ENCODE measurements at regions not wholly inside any gene's neighbourhood (a gene's known extent, or its start where the extent isn't known, plus 50 kb on each side); places are given as distances from the start of the nearest gene placed in this dataset.

DNA sequence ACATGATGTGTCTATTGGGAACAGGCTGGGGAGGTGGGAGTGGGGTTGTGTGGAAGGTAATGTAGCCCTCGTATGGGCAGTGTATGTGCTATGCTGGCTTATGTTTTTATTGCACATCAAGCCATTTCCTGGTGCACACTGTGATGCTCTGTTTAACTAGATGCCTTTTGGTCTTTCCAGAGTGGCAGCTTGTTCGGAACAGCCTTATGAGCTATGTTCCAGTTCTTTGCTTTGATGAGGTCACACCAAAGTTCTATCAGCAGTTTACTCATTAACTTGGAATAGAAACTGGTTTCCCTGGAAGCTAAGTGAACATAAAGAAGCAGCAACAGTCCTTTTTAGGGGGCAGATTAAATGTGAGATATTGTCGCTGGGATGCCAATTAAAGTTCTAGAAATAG is 133.9 kb downstream of the DIPK2A start:
- H3K4me1 ChIP-seq (ENCODE audit: control insufficient read depth, insufficient read depth, low read length) = peaks cover 11% of the 10 kb centered on the region
- no peak overlapping the region for H3K9ac ChIP-seq (ENCODE audit: low read length in 2 of 2)
- no peaks in the 10 kb centered on the region for H3K27me3 ChIP-seq (ENCODE audit: control insufficient read depth in 1 of 2, insufficient read depth in 2 of 2, low read length in 2 of 2)
- no peaks in the 10 kb centered on the region for H3K36me3 ChIP-seq (ENCODE audit: control insufficient read depth in 2 of 2, insufficient read depth in 2 of 2, low read length in 2 of 2)
- no peak overlapping the region for H3K27ac ChIP-seq (ENCODE audit: low read length)
- no peaks in the 10 kb centered on the region for H3K9me3 ChIP-seq (ENCODE audit: control insufficient read depth in 2 of 2, low read length in 2 of 2)
- H3K4me3 ChIP-seq (ENCODE audit: low read length in 2 of 2) = no peak overlapping the region

DNA sequence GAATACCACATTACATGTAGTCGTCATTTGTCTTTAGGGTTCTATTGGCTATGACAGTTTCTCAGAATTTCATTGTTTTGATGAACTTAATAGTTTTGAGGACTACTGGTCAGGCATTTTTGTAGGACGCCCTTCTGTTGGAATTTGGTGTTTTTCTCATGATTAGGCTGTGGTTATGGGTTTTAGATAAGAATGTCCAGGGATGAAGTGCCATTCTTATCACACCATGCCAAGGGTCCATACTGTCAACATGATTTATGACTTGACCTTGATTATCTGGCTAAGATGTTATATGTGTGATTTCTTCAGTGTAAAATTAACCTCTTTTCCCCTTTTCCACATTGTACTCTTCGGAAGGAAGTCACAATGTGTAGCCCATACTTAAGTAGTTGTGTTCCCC is 135.3 kb downstream of the DIPK2A start:
- Histone ChIP-seq H3K9ac (ENCODE audit: low read length in 2 of 2) (no peak overlapping the region), H3K27me3 (ENCODE audit: control insufficient read depth in 1 of 2, insufficient read depth in 2 of 2, low read length in 2 of 2) (no peaks in the 10 kb centered on the region), H3K9me3 (ENCODE audit: control insufficient read depth in 2 of 2, low read length in 2 of 2) (no peaks in the 10 kb centered on the region), H3K4me3 (ENCODE audit: low read length in 2 of 2) (no peak overlapping the region), H3K36me3 (ENCODE audit: control insufficient read depth in 2 of 2, insufficient read depth in 2 of 2, low read length in 2 of 2) (no peaks in the 10 kb centered on the region), H3K4me1 (ENCODE audit: control insufficient read depth, insufficient read depth, low read length) (peaks cover 15% of the 10 kb centered on the region), H3K27ac (ENCODE audit: low read length) (no peak overlapping the region)

DNA sequence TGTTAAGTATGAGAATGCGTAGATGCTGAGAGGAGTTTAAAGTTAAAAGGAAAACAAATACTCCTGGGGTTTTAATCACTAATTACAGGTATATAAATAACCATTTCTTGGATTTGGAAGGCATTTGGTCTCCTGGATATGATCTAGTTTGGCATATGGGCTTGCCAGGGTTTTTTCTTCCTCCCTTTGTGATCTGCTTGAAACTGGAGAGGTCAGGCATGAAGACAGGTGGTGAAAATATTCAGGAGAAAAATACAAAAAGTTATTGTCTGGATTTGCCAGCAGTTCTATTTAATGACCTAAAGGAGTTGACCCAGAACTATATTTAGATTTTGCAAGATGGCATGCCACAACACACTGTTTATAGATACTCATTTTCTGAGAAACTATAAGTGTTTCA is 136.3 kb downstream of the DIPK2A start:
- H3K36me3 ChIP-seq (ENCODE audit: control insufficient read depth in 2 of 2, insufficient read depth in 2 of 2, low read length in 2 of 2) = no peaks in the 10 kb centered on the region
- peaks cover 5% of the 10 kb centered on the region for H3K4me1 ChIP-seq (ENCODE audit: control insufficient read depth, insufficient read depth, low read length)
- no peak overlapping the region for H3K9ac ChIP-seq (ENCODE audit: low read length in 2 of 2)
- no peak overlapping the region for H3K27ac ChIP-seq (ENCODE audit: low read length)
- no peaks in the 10 kb centered on the region for H3K27me3 ChIP-seq (ENCODE audit: control insufficient read depth in 1 of 2, insufficient read depth in 2 of 2, low read length in 2 of 2)
- H3K4me3 ChIP-seq (ENCODE audit: low read length in 2 of 2) = no peak overlapping the region
- no peaks in the 10 kb centered on the region for H3K9me3 ChIP-seq (ENCODE audit: control insufficient read depth in 2 of 2, low read length in 2 of 2)

DNA sequence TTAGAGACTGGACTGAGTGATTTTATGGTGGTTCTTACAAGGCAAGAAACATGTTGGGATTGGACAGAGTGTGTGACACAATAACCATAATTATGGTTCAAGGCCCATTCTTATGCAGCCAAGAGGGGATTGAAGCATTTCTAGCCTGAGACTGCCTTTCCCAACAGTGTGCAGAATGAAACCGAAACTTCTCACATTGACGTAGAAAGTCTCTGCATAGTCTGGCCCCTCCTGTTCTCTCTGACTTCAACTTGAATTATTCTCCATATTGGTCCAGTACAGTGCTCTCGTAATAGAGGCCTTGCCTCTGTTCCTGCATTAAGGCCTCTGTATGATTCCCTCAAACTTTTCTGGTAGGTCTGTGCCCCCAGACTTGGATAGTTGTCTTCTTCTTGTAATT is 138.3 kb downstream of the DIPK2A start:
- H3K4me1 ChIP-seq (ENCODE audit: control insufficient read depth, insufficient read depth, low read length) = peaks cover 4% of the 10 kb centered on the region
- no peaks in the 10 kb centered on the region for H3K36me3 ChIP-seq (ENCODE audit: control insufficient read depth in 2 of 2, insufficient read depth in 2 of 2, low read length in 2 of 2)
- H3K27ac ChIP-seq (ENCODE audit: low read length) = no peak overlapping the region
- H3K27me3 ChIP-seq (ENCODE audit: control insufficient read depth in 1 of 2, insufficient read depth in 2 of 2, low read length in 2 of 2) = no peaks in the 10 kb centered on the region
- peak overlapping the region in 1 of 2 donors; percentile 40 for H3K4me3 ChIP-seq (ENCODE audit: low read length in 2 of 2)
- no peaks in the 10 kb centered on the region for H3K9me3 ChIP-seq (ENCODE audit: control insufficient read depth in 2 of 2, low read length in 2 of 2)
- H3K9ac ChIP-seq (ENCODE audit: low read length in 2 of 2) = no peak overlapping the region

DNA sequence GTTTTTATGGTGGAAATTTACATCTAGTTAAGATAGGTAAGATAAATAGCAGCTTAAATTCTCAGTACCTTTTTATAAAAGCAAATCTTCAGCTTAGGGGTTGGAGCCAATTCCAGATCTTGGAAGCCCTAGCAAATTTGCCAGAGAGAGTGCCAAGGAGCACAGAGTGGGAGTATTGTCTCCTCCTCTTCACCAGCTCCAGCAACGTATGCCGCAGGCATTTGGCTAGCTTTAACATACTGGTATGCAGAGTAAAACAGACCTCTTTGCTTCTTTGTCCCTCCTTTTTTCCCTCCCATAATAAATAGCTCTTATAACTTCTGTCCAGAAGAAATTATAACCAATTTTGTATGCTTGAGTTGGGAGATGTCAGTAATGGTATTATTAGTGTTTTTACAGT is 140.4 kb downstream of the DIPK2A start:
- H3K9me3 ChIP-seq (ENCODE audit: control insufficient read depth in 2 of 2, low read length in 2 of 2) = no peaks in the 10 kb centered on the region
- no peaks in the 10 kb centered on the region for H3K36me3 ChIP-seq (ENCODE audit: control insufficient read depth in 2 of 2, insufficient read depth in 2 of 2, low read length in 2 of 2)
- H3K9ac ChIP-seq (ENCODE audit: low read length in 2 of 2) = no peak overlapping the region
- H3K4me3 ChIP-seq (ENCODE audit: low read length in 2 of 2) = no peak overlapping the region
- H3K27me3 ChIP-seq (ENCODE audit: control insufficient read depth in 1 of 2, insufficient read depth in 2 of 2, low read length in 2 of 2) = no peaks in the 10 kb centered on the region
- peaks cover 4% of the 10 kb centered on the region for H3K4me1 ChIP-seq (ENCODE audit: control insufficient read depth, insufficient read depth, low read length)
- H3K27ac ChIP-seq (ENCODE audit: low read length) = no peak overlapping the region

DNA sequence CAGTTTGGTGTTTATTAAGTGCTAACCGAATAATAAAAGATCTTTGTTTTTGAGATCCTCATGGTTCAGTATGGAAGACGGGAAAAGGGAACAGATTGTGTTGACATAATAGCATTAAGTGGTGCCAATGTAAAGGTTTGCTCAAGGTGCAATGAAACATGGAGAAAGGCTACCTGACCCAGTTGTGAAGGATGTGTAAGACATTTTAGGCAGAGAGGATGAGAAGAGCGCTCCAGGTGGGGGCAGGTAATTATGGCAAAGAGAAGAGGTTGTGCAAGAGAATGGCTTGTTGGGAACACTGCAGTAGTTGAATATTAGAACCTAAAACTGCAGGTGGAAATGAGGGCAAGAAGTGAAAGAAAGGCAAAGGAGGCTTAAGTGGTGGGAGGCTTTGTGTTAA is 140.8 kb downstream of the DIPK2A start:
- no peaks in the 10 kb centered on the region for H3K36me3 ChIP-seq (ENCODE audit: control insufficient read depth in 2 of 2, insufficient read depth in 2 of 2, low read length in 2 of 2)
- no peak overlapping the region for H3K4me3 ChIP-seq (ENCODE audit: low read length in 2 of 2)
- H3K27me3 ChIP-seq (ENCODE audit: control insufficient read depth in 1 of 2, insufficient read depth in 2 of 2, low read length in 2 of 2) = no peaks in the 10 kb centered on the region
- no peak overlapping the region for H3K9ac ChIP-seq (ENCODE audit: low read length in 2 of 2)
- H3K9me3 ChIP-seq (ENCODE audit: control insufficient read depth in 2 of 2, low read length in 2 of 2) = no peaks in the 10 kb centered on the region
- peaks cover 4% of the 10 kb centered on the region for H3K4me1 ChIP-seq (ENCODE audit: control insufficient read depth, insufficient read depth, low read length)
- no peak overlapping the region for H3K27ac ChIP-seq (ENCODE audit: low read length)

DNA sequence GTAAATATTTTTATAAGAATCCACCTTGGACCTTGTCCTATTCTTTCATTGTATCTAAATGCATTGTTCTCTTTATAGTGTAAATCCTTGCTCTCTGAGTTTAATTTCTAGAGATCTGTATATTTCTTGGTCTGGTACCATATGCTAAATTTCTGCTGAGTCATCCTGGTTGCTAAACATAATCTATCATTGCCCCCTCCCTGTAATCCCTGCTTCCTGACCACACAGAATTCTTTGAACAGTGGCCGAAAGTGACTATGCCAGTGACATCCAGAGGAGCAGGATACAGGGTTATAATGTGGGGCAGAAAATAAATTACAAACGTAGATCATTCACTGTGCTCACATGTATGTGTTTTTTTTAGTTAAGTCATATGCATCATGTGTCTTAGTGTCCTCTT is 143.1 kb downstream of the DIPK2A start:
- H3K9me3 ChIP-seq (ENCODE audit: control insufficient read depth in 2 of 2, low read length in 2 of 2) = no peaks in the 10 kb centered on the region
- peaks cover 4% of the 10 kb centered on the region for H3K4me1 ChIP-seq (ENCODE audit: control insufficient read depth, insufficient read depth, low read length)
- H3K4me3 ChIP-seq (ENCODE audit: low read length in 2 of 2) = no peak overlapping the region
- H3K27ac ChIP-seq (ENCODE audit: low read length) = no peak overlapping the region
- H3K36me3 ChIP-seq (ENCODE audit: control insufficient read depth in 2 of 2, insufficient read depth in 2 of 2, low read length in 2 of 2) = no peaks in the 10 kb centered on the region
- no peaks in the 10 kb centered on the region for H3K27me3 ChIP-seq (ENCODE audit: control insufficient read depth in 1 of 2, insufficient read depth in 2 of 2, low read length in 2 of 2)
- no peak overlapping the region for H3K9ac ChIP-seq (ENCODE audit: low read length in 2 of 2)

DNA sequence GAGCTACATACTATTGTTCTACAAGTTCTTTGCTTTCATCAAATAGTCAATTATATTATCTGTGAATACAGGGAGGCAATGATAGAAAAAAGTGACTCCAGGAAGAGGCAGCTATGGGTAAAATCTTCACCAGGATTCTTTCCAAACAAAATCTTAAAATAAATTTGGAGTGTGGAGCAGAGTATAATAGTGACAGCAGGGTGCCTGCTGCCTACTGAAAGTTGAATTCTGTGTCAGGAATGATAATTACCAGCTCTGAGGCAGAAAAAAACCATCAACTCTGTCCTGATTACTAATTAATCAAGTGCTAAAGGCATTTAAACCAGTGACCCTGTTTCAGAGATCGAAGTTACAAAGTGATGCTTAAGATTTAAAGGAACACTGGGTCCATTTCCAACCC is 148.0 kb downstream of the DIPK2A start:
- no peak overlapping the region for H3K27ac ChIP-seq (ENCODE audit: low read length)
- H3K36me3 ChIP-seq (ENCODE audit: control insufficient read depth in 2 of 2, insufficient read depth in 2 of 2, low read length in 2 of 2) = no peaks in the 10 kb centered on the region
- no peaks in the 10 kb centered on the region for H3K9me3 ChIP-seq (ENCODE audit: control insufficient read depth in 2 of 2, low read length in 2 of 2)
- H3K27me3 ChIP-seq (ENCODE audit: control insufficient read depth in 1 of 2, insufficient read depth in 2 of 2, low read length in 2 of 2) = no peaks in the 10 kb centered on the region
- H3K4me3 ChIP-seq (ENCODE audit: low read length in 2 of 2) = no peak overlapping the region
- H3K9ac ChIP-seq (ENCODE audit: low read length in 2 of 2) = no peak overlapping the region
- no peaks in the 10 kb centered on the region for H3K4me1 ChIP-seq (ENCODE audit: control insufficient read depth, insufficient read depth, low read length)

GRCh38 chr3:144121661-144122060 is 150.0 kb downstream of the DIPK2A start:
- Histone ChIP-seq H3K9ac (ENCODE audit: low read length in 2 of 2) (no peak overlapping the region), H3K36me3 (ENCODE audit: control insufficient read depth in 2 of 2, insufficient read depth in 2 of 2, low read length in 2 of 2) (no peaks in the 10 kb centered on the region), H3K27me3 (ENCODE audit: control insufficient read depth in 1 of 2, insufficient read depth in 2 of 2, low read length in 2 of 2) (no peaks in the 10 kb centered on the region), H3K4me3 (ENCODE audit: low read length in 2 of 2) (no peak overlapping the region), H3K27ac (ENCODE audit: low read length) (no peak overlapping the region), H3K9me3 (ENCODE audit: control insufficient read depth in 2 of 2, low read length in 2 of 2) (no peaks in the 10 kb centered on the region), H3K4me1 (ENCODE audit: control insufficient read depth, insufficient read depth, low read length) (no peaks in the 10 kb centered on the region)

DNA sequence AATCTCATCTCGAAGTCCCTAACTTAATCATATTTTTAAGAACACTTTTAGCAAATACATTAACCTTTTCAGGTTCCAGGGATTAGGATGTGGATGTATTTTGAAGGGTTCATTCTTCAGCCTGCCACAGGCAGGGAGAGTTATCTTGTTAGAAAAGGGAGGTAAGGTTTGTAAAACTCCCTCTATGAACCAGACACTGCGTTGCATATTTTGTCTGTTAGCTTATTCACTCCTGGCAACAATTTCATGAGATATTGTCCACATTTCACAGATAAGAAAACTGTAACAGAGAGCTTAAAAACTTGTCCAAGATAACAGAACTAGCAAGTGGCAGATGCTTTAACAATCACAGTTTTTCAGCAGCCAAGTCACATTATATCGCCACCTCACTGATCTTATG is 155.4 kb downstream of the DIPK2A start:
- no peak overlapping the region for H3K9ac ChIP-seq (ENCODE audit: low read length in 2 of 2)
- no peak overlapping the region for H3K4me3 ChIP-seq (ENCODE audit: low read length in 2 of 2)
- H3K4me1 ChIP-seq (ENCODE audit: control insufficient read depth, insufficient read depth, low read length) = no peaks in the 10 kb centered on the region
- no peak overlapping the region for H3K27ac ChIP-seq (ENCODE audit: low read length)
- no peaks in the 10 kb centered on the region for H3K36me3 ChIP-seq (ENCODE audit: control insufficient read depth in 2 of 2, insufficient read depth in 2 of 2, low read length in 2 of 2)
- no peaks in the 10 kb centered on the region for H3K27me3 ChIP-seq (ENCODE audit: control insufficient read depth in 1 of 2, insufficient read depth in 2 of 2, low read length in 2 of 2)
- H3K9me3 ChIP-seq (ENCODE audit: control insufficient read depth in 2 of 2, low read length in 2 of 2) = no peaks in the 10 kb centered on the region

GRCh38 chr3:144127700-144128099 is 156.1 kb downstream of the DIPK2A start:
- no peaks in the 10 kb centered on the region for H3K4me1 ChIP-seq (ENCODE audit: control insufficient read depth, insufficient read depth, low read length)
- no peaks in the 10 kb centered on the region for H3K36me3 ChIP-seq (ENCODE audit: control insufficient read depth in 2 of 2, insufficient read depth in 2 of 2, low read length in 2 of 2)
- H3K9me3 ChIP-seq (ENCODE audit: control insufficient read depth in 2 of 2, low read length in 2 of 2) = no peaks in the 10 kb centered on the region
- H3K4me3 ChIP-seq (ENCODE audit: low read length in 2 of 2) = no peak overlapping the region
- H3K27me3 ChIP-seq (ENCODE audit: control insufficient read depth in 1 of 2, insufficient read depth in 2 of 2, low read length in 2 of 2) = no peaks in the 10 kb centered on the region
- no peak overlapping the region for H3K27ac ChIP-seq (ENCODE audit: low read length)
- H3K9ac ChIP-seq (ENCODE audit: low read length in 2 of 2) = no peak overlapping the region

All from stomach smooth muscle (tissue), 2 donors.